ENCODE measurements at regions not wholly inside any gene's neighbourhood (a gene's known extent, or its start where the extent isn't known, plus 50 kb on each side); places are given as distances from the start of the nearest gene placed in this dataset.
A peak's percentile ranks its signal among the peaks of the same experiment; 100 is the strongest.

DNA sequence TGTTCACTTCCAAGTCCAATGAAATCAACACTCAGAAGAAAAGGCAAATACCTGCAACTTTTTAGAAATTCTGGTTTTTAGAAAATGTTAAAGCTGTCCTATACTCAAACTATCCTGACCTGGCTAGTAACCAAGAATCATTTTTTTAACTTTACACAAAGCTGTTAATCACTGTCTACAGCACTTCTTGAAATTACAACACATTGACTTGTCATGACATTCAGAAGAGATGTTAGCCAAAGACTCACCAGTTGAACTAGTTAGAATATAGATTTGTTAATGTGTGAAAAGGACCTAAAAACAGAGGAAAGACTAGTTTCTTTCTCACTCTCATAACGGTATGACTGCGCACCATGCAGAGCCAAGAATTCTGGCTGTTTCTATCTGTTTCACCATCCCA, 98.8 kb downstream of the COX18 start:
- TF ChIP-seq, protein P1, sequence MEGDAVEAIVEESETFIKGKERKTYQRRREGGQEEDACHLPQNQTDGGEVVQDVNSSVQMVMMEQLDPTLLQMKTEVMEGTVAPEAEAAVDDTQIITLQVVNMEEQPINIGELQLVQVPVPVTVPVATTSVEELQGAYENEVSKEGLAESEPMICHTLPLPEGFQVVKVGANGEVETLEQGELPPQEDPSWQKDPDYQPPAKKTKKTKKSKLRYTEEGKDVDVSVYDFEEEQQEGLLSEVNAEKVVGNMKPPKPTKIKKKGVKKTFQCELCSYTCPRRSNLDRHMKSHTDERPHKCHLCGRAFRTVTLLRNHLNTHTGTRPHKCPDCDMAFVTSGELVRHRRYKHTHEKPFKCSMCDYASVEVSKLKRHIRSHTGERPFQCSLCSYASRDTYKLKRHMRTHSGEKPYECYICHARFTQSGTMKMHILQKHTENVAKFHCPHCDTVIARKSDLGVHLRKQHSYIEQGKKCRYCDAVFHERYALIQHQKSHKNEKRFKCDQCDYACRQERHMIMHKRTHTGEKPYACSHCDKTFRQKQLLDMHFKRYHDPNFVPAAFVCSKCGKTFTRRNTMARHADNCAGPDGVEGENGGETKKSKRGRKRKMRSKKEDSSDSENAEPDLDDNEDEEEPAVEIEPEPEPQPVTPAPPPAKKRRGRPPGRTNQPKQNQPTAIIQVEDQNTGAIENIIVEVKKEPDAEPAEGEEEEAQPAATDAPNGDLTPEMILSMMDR (IDR thresholded peaks at IDR 0.05; ENCODE audit: low read depth, low read length, missing control alignments) = no peak
- DNase-seq (ENCODE audit: low read depth) = no peak
- H3K4me3 ChIP-seq (ENCODE audit: low read depth, low read length) = no peak overlapping the region
- in situ Hi-C loops (cut with HindIII; ENCODE audit: low sequenced_read_pairs) = no loop called here

- peak; percentile 35 for DNase-seq (ENCODE audit: low read depth)
- in situ Hi-C loops (cut with HindIII; ENCODE audit: low sequenced_read_pairs) = no loop called here
- TF ChIP-seq, protein P1 (IDR thresholded peaks at IDR 0.05; ENCODE audit: low read depth, low read length, missing control alignments) = no peak
- no peak overlapping the region for H3K4me3 ChIP-seq (ENCODE audit: low read depth, low read length)
These were observed 99.5 kb downstream of the COX18 start for GRCh38 chr4:72969976-72970375.

- in situ Hi-C loops (cut with HindIII; ENCODE audit: low sequenced_read_pairs) = no loop called here
- TF ChIP-seq, protein P1 (IDR thresholded peaks at IDR 0.05; ENCODE audit: low read depth, low read length, missing control alignments) = no peak
- H3K4me3 ChIP-seq (ENCODE audit: low read depth, low read length) = no peak overlapping the region
- no peak for DNase-seq (ENCODE audit: low read depth)
These were observed 102.9 kb downstream of the COX18 start for GRCh38 chr4:72966652-72967051.

DNA sequence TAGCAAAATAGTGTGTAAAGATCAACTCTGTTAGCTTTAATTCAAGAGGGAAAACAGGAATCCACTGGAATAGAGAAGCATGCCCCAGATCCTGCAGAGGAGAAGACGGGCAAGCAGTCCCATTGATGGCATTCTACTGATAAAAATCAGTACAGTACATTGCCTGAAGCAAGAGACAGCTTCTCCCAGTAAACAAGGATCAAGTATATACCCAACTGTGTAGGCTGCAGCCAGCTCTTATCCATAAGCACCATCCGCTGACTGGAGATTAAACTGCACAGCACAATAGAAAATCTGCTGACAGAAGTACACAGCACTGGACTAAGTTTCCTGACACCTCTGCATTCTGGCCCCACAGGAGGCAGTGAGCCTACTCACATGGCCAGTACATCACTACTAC, 110.1 kb downstream of the COX18 start:
- no peak overlapping the region for H3K4me3 ChIP-seq (ENCODE audit: low read depth, low read length)
- in situ Hi-C loops (cut with HindIII; ENCODE audit: low sequenced_read_pairs) = no loop called here
- DNase-seq (ENCODE audit: low read depth) = no peak
- TF ChIP-seq, protein P1 (IDR thresholded peaks at IDR 0.05; ENCODE audit: low read depth, low read length, missing control alignments) = no peak

GRCh38 chr4:72954811-72955210, 114.7 kb downstream of the COX18 start:
- in situ Hi-C loops (cut with HindIII; ENCODE audit: low sequenced_read_pairs) = no loop called here

DNA sequence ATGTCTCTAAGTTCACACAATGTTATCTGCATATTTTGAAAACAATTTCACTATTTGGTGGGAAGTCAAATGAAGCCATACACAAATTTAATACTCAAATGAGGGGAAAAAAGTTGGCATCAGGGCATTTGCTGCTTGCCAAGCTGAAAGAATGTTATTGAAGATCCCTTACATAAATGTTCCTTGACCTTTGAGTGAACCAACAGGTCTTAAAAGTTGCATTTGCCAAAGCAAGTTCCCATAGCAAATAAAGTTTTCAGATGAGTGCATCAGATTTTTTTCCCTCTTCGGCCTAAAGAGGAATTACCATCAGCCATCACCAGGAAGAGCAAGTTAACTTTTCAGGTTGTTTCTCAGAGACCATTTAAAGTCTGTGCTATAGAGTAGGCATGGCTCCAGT, 115.9 kb downstream of the COX18 start:
- peak; percentile 13 for DNase-seq (ENCODE audit: low read depth)
- in situ Hi-C loops (cut with HindIII; ENCODE audit: low sequenced_read_pairs) = no loop called here
- no peak overlapping the region for H3K4me3 ChIP-seq (ENCODE audit: low read depth, low read length)
- TF ChIP-seq, protein P1 (IDR thresholded peaks at IDR 0.05; ENCODE audit: low read depth, low read length, missing control alignments) = no peak

More at GRCh38 chr4:72954811-72955210, 114.7 kb downstream of the COX18 start:
- DNase-seq (ENCODE audit: low read depth) = peak; percentile 76
- H3K4me3 ChIP-seq (ENCODE audit: low read depth, low read length) = no peak overlapping the region
- TF ChIP-seq, protein P1 (IDR thresholded peaks at IDR 0.05; ENCODE audit: low read depth, low read length, missing control alignments) = no peak

GRCh38 chr4:72951628-72952027, 117.9 kb downstream of the COX18 start:
- TF ChIP-seq, protein P1 (IDR thresholded peaks at IDR 0.05; ENCODE audit: low read depth, low read length, missing control alignments) = no peak
- no peak overlapping the region for H3K4me3 ChIP-seq (ENCODE audit: low read depth, low read length)
- in situ Hi-C loops (cut with HindIII; ENCODE audit: low sequenced_read_pairs) = no loop called here
- DNase-seq (ENCODE audit: low read depth) = no peak

All from astrocyte of the cerebellum (primary cell).